HG02938 (cell line): ENCODE measurements at regions not wholly inside any gene's neighbourhood (a gene's known extent, or its start where the extent isn't known, plus 50 kb on each side); places are given as distances from the start of the nearest gene placed in this dataset.
"Not testable (repeated sequence)": the region's sequence is repeated elsewhere in the genome, so short reads cannot be mapped to it uniquely, and the experiment has no call there.

Experiments
- ATAC-seq: cut with Tn5 transposase; IDR thresholded peaks from one replicate; pipeline ENCODE4 v1.9.1; 2021; ENCODE audit warnings: mild to moderate bottlenecking, moderate library complexity; ENCODE audit not compliant: unreplicated experiment

DNA sequence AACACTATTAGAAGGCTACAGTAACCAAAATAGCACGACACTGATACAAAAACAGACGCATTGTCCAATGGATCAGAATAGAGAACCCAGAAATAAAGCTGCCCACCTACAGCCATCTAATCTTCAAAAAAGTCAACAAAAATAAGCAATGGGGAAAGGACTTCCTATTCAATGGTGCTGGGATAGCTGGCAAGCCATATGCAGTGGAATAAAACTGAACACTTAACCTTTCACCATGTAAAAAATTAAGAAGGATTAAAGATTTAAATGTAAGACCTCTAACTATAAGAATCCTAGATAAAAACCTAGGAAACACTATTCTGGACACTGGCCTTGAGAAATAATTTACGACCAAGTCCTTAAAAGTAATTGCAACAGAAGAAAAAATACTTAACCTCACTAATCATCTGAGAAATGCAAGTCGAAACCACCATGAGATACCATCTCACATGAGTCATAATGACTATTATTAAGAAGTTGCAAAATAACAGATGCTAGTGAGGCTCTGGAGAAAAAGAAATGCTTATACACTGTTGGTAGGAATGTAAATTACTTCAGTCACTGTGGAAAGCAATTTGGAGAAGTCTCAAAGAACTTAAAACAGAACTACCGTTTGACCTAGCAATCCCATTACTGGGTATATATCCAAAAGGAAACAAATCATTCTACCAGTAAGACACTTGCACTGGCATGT is 203.3 kb upstream of the CDH9 start:
- ATAC-seq, result no peak

DNA sequence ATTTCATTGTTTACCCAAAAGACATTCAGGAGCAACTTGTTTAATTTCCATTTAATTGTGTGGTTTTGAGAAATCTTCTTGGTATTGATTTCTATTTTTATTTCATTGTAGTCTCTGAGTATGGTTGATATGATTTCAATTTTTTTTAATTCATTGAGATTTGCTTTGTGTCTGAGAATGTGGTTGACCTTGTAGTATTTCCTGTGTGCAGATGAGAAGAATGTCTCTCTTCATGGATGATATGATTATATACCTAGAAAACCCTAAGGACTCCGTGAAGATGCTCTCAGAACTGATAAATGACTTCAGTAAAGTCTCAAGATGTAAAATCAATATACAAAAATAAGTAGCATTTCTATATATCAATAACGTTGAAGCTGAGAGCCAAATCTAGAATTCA is 202.4 kb upstream of the CDH9 start:
- ATAC-seq, result no peak

DNA sequence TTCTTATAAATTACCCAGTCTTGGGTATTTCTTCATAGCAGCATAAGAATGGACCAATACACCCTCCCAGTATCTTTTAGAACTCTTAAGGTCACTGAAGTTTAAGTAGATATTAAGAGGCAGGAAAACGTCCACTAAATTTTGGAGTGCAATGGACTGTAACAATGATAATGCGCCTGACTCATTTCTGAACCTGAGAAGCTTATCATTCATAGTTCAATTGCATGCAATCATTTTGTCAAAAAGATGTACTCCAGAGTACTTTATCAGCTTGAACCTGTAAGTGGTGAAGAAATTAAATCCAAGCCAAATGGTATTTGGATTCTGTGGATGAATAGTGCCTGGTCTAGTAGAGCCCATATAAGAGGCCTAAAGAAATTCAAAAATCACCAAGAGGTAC is 196.5 kb upstream of the CDH9 start:
- ATAC-seq, result no peak

DNA sequence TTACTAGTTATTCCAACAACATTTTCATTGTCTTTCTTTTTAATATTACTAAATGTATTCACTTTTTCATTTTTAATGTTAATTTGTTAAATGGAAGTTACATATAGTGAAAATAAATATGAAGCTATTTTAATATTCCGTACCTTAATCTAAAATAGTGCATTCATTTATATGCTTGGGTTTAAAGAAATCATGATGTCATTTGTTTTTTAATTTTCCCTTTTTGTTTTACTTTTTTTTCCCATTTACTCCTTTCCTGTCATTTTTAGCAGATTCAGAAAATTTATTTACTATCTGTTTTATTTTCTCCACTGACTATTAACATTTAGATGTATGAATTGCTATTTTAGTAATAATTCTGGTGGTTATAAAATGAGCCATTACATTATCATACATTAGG is 183.0 kb upstream of the CDH9 start:
- ATAC-seq, result no peak

DNA sequence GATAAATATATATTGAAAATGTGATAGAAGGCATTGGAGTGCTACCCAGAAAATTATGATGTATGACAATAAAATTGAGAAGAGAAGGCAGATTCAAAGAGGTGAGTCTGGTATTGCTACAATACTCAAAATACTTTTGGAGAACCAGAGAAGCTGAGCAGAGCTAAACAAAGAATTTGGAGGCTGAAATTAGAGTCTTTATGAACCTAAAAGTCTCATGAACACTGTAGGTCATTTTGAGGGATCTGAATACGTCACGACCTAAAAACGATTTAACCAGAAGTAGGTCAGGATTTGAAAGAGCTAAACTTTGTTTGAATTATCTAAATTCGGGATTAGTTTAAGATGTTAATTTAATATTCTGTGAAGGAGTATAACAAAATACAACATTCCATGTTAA is 182.4 kb upstream of the CDH9 start:
- no peak for ATAC-seq

DNA sequence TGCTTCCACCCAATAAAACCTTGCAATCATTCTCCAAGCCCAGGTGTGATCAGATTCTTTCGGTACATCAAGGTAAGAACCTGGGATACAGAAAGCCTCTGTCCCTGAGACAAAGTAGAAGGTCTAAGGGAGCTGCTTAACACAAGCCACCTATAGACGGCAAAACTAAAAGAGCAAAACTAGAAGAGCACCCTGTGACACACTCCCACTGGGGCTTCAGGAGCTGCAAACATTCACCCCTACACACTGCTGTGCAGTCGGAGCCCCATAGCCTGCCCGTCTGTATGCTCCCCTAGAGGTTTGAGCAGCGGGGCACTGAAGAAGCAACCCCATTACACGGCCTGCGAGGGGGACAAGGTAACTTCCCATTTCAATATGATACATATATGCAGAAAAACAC is 179.6 kb upstream of the CDH9 start:
- ATAC-seq, result no peak

DNA sequence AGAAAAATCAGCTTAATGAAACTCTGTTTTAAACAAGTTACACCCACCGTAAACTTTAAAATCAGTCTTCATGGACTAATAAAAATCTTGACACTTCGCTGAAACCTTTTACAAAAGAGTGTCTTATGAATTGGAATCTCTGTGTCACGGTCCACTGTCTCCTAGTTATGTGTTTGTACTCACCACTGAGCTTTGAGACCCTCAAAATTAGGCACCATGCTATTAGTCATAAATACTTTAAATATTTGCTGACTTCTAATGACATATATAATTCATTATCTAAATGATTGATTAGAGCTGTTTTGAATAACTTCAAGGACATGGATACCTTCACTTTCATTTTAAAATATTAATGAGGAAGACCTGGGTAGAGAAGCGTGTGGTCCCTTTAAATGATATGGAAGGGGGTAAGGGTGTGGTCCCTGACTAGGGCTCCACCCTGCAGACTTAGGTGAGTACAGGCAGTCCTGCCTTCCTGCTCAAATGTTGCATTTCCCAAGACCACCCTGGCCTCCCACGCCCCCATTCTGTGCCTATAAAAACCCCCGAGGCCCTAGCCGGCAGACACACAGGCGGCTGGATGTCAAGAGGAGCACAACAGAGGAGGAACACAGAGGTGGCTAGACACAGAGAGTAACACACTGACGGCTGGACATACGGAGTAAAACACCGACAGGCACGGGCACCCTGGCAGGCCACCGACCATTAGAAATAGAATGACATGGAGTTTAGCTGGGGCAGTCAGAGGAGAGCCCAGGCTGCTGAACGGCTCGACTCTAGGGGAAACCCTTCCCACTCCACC is 179.0 kb upstream of the CDH9 start:
- no peak for ATAC-seq

DNA sequence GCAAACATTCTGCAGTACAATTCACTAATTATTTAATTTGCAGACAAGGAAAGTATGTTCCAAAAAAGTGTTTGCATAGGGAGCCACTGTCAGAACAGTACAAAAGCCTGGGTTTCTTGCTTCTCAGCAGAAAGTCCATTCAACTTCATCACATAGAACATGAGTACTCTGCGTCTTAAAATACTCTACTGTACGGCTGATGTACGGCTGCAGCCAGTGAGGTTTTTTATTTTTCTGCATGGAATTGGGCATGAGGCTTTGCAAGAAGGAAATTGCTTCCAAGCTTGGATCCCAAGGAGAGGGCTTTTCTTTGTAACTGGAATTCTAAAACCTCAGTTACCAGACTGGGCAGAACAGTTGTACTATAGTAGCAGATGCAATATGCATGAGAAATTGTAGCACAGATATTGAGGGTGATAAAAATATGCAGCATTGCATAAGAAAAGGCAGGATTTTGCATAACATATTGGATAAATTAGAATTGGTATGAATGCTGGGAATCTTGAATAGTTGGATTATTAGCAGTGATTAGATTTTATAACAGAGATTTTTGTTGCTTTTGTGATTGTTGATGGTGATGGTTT is 178.1 kb upstream of the CDH9 start:
- no peak for ATAC-seq

DNA sequence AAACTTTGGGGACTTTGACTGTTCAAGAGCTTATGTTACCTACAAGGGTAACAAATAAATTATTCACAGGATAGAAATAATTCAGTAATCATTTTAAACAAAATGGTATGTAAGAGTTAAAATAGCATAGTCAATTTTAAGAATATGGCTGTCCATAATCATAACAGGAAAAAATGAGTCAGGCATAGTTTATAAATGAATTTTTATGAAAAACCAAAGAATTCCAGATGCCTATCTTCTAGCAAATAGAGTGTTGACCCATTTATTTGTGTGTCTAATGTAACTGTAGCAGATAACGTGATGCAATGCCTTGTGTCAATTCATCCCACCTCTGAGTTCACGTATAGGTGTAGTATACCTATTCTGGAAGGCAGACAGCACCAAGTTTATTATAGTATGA is 169.7 kb upstream of the CDH9 start:
- no peak for ATAC-seq

DNA sequence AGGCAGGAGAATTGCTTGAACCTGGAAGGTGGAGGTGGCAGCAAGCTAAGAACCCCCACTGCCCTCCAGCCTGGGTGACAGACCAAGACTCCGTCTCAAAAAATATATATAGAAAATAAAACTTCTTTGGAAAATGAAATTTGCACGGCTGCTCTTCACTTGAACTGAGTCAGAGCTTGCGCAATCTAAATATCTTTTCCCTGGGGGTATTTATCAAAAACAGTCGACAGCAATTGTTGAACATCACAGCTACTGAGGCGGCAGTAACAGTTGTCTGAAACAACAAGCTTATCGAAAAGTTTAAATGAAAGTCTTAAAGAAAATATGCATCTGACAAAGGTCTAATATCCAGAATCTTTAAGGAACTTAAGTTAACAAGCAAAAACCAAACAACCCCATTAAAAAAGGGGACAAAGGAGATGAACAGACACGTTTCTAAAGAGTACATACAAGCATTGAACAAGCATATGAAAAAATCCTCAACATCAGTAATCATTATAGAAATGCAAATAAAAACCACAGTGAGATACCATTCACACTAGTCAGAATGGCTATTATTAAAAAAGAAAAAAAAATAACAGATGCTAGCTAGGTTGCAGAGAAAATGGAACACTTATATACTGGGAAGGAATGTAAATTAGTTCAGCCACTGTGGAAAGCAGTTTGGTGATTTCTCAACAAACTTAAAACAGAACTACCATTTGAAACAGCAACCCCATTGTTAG is 153.6 kb upstream of the CDH9 start:
- ATAC-seq, result no peak

DNA sequence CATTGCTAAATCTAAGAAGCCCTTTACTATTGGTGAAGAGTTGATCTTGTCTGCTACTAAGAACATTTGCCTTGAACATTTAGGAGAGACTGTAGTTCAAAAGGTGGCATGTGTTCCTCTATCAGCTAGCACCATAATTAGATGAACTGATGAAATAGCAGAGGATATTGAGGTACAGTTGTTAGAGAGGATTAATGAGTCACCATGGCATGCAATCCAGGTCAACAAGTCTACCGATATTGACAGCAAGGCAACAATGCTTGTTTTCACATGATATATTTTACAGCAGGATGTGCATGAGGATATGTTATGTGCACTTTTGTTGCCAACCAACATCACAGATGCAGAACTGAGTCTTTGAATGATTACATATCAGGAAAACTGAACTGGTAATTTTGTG is 134.3 kb upstream of the CDH9 start:
- no peak for ATAC-seq

DNA sequence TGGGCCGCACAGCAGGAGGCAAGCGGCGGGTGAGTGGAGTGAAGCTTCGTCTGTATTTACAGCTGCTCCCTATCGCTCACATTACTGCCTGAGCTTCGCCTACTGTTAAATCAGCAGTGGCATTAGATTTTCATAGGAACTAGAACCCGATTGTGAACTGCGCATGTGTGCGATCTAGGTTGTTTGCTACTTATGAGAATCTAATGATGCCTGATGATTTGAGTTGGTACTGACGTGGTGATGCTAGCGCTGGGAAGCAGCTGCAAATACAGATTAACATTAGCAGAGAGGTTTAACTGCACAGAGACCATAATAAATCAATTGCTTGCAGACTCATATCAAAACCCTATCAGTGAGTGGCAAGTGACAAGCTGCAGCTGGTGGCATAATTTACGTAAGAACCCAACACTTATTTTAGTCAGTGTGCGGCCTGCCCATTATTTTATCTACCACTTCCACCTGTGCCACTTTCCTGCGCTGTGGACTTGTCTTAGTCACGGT is 133.4 kb upstream of the CDH9 start:
- no peak for ATAC-seq

DNA sequence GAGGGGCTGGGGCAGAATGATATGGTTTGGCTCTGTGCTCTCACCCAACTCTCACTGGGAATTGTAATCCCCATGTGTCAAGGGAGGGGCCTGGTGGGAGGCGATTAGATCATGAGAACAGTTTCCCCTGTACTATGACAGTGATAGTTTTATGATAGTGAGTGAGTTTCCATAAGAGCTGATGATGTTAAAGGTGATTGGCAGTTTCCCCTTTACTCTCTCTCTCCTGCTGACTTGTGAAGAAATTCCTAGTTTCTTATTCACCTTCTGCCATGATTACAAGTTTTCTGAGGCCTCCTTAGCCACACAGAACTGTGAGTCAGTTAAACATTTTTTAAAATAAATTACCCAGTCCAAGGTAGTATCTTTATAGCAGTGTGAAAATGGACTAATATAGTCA is 120.4 kb upstream of the CDH9 start:
- ATAC-seq, result no peak

DNA sequence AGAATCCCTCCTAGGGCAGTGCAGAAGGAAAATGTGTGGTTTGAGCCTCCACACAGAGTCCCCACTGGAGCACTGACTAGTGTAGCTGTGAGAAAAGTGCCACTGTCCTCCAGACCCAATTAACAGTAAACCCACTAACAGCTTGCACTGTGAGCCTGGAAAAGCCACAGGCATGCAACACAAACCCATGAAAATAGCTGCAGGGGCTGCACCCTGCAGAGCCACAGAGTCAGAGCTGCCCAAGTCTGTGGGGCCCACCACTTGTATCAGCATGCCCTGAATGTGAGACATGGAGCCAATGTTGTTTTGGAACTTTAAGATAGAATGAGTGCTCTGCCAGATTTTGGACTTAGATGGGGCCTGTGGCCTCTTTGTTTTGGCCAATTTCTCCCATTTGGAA is 119.8 kb upstream of the CDH9 start:
- ATAC-seq, result no peak

DNA sequence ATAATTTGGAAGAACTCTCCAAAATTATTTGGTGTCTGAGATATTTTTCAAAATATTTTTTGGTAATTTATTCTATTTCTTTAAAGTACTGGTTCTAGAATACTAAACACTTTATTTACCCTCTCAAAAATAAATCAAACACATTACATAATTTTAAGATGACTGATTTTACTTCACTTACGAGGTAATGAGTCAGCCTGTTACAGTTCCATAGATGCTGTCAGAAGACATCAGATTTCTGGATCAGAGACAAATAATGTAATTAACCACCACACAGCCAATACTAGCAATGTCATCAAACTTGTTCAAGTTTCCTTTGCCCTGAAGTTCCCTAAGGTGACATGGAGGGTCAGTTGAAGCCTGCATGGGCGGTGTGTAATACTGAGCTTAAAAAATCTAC is 106.1 kb upstream of the CDH9 start:
- no peak for ATAC-seq

DNA sequence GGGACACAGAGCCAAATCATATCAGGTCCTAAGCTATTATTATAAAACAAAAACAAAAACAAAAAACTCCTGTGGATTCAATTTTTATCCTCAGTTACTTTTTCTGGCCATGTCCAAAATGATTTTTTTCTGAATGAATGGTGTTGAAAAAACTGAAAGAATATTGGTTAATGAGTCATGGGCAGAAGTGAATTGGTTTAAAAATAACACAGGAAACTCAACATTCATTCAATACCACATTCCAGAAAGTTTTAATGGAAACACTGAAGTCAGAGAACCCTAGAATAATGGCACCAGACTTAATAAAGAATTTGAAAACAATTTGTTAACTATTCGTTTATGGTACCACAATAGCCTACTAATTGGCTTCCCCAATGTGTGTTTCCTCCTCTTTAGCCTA is 102.4 kb upstream of the CDH9 start:
- ATAC-seq, result no peak

DNA sequence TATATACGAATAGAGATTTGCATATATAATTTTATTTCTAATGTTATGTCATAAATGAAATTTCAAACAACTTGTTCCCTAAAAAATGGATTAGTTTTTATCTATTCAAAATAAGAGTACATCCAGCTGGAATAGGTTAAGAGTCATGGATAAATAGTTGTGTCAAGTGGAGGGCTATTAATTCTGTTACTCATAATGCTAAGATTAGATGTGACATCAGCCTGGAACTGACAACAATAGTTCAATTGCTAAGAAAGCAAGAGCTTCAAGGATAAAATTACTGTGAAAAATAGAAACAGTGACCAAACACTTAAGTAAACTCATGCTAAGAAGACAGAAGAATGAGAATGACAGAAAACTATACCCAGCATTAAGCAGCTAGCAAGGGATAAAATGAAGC is 92.2 kb upstream of the CDH9 start:
- no peak for ATAC-seq

DNA sequence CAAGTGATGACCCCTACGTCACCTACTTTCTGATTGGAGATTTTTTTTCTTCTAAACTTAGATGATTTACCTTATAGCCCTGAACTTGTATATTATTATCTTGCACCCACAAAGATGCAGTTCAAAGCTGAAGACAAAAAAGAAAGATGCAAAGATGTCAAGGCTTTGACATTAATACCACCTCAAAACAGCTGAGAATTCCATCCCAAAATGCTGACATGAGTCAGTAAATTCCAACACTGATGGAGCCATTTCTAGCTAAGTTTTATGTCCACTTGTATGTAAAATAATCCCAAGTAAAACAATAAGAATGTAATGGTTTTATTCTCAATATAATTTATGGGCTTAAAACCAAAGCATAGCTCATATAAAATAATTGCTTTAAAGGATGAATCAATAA is 91.5 kb upstream of the CDH9 start:
- ATAC-seq, result no peak

DNA sequence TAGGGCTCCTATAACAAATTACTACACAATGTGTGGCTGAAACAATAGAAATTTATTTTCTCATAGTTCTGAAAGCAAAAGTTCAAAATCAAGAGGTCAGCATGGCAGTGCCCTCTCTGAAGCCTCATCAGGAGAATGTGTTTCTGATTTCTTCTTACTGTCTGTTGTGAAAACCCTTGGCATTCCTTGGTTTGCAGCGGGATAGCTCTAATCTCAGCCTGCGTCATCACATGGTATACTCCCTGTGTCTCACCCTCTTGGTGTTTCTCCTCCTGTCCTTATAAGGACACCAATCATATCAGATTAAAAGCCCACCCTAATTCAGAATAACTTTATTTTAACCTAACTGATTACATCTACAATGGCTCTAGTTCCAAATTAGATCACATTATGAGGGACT is 87.5 kb upstream of the CDH9 start:
- no peak for ATAC-seq

DNA sequence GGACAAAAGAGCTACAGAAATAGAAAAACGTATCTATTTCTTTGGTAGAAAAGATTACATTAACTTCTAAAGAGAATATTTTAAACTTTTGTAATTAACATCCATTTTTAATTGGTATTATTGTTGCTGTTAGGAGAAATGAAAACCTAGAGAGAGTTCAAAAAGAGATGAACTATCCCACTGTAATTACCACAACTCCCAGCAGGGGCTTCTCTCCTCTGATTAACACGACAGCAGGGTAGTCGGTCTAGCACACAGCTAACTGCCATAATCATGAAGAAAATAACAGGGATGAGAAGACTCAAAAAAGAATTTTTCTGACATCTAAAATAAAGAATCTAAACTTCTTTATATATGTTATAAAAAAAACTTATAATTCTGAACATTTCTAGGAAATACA is 86.2 kb upstream of the CDH9 start:
- ATAC-seq, result no peak

DNA sequence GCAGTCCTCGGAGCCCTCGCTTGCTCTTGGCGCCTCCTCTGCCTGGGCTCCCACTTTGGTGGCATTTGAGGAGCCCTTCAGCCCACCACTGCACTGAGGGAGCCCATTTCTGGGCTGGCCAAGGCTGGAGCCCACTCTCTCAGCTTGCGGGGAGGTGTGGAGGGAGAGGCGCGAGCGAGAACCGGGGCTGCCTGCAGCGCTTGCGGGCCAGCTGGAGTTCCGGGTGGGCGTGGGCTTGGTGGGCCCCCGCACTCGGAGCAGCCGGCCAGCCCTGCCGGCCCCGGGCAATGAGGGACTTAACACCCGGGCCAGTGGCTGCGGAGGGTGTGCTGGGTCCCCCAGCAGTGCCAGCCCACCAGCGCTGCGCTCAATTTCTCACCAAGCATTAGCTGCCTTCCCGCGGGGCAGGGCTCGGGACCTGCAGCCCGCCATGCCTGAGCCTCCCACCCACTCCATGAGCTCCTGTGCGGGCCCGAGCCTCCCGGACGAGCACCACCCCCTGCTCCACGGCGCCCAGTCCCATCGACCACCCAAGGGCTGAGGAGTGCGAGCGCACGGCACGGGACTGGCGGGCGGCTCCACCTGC is 81.4 kb upstream of the CDH9 start:
- ATAC-seq, result not testable (repeated sequence)
